HCT116 (cell line): ENCODE measurements at regions not wholly inside any gene's neighbourhood (a gene's known extent, or its start where the extent isn't known, plus 50 kb on each side); places are given as distances from the start of the nearest gene placed in this dataset.

Experiments used
- ATAC-seq: fragments of 200-7000 bp; cut with Tn5 transposase; 2 replicates; pipeline ENCODE4 v1.9.1; 2020; ENCODE audit warnings: mild to moderate bottlenecking, moderate library complexity
- BruUV-seq: library from RNA; stranded (reverse); fragments of 400-500 nt; replicated peaks from 2 replicates; lab custom pipeline; 2021; lab: Mats Ljungman, UMichigan
- CTCF ChIA-PET: fragments of 300-600 bp; sonication (Branson Sonifier 250); formaldehyde crosslinking; loops from one replicate; lab custom pipeline; 2021; ENCODE audit warnings: antibody characterized with exemption; lab: Charles Lee
- POLR2A ChIA-PET: fragments of 300-600, 350-600 bp; sonication (Branson Sonifier 250); formaldehyde crosslinking; loops from one replicate; lab custom pipeline; 2021; ENCODE audit warnings: antibody characterized with exemption; lab: Charles Lee
- RAD21 ChIA-PET, 2 experiments: fragments of 300-600 bp; sonication (Branson Sonifier 250); formaldehyde crosslinking; loops; one replicate each; lab custom pipeline; 2023; ENCODE audit warnings: low total read pairs in 2 of 2; ENCODE audit not compliant: uncharacterized antibody in 2 of 2, unreplicated experiment in 2 of 2, low non-redundant PET in 1 of 2; lab: Charles Lee
- DNase-seq: peaks from one replicate; pipeline ENCODE4 v3.0.0-alpha.2; 2010; ENCODE audit warnings: low read depth, low spot score
- H2AFZ ChIP-seq: fragments of 200-600 bp; shearing (Covaris generic), sonication (generic); 2 replicates; pipeline ENCODE4 v1.6.1; 2017; ENCODE audit warnings: low read depth, mixed run types, mixed read lengths, antibody characterized with exemption, low read length; ENCODE audit not compliant: poor library complexity, severe bottlenecking
- H3K27ac ChIP-seq: 2 replicates; pipeline ENCODE4 v1.5.1; 2012; ENCODE audit warnings: low read depth, low read length
- H3K27me3 ChIP-seq: fragments of 200-600 bp; sonication (generic); 2 replicates; pipeline ENCODE4 v1.6.1; 2016; ENCODE audit warnings: mixed run types, low read length, mixed read lengths; ENCODE audit not compliant: insufficient read depth
- H3K36me3 ChIP-seq, 2 experiments: fragments of 200-500 bp in 1 of 2; fragments of 200-600 bp in 1 of 2; sonication (Bioruptor generic) in 1 of 2; sonication (generic) in 1 of 2; 2 replicates each; pipeline versions ENCODE4 v1.5.1 to v1.6.1; 2014 to 2016; ENCODE audit warnings: low read length in 2 of 2, inconsistent platforms in 1 of 2, mixed read lengths in 1 of 2, mixed run types in 1 of 2; ENCODE audit not compliant: insufficient read depth in 2 of 2, control insufficient read depth in 1 of 2
- H3K4me1 ChIP-seq, 2 experiments: fragments of 200-600 bp in 1 of 2; sonication (generic) in 1 of 2; 2 replicates each; pipeline versions ENCODE4 v1.5.1 to v1.6.1; 2012 to 2017; ENCODE audit warnings: low read length in 2 of 2, inconsistent platforms in 1 of 2, mild to moderate bottlenecking in 1 of 2, mixed read lengths in 1 of 2, mixed run types in 1 of 2, moderate library complexity in 1 of 2; ENCODE audit not compliant: insufficient read depth in 2 of 2, control insufficient read depth in 1 of 2
- H3K4me2 ChIP-seq: fragments of 200-600 bp; sonication (generic); 2 replicates; pipeline ENCODE4 v1.6.1; 2017; ENCODE audit warnings: mixed run types, low read length, mixed read lengths
- H3K4me3 ChIP-seq, 2 experiments: fragments of 200-600 bp in 1 of 2; sonication (generic) in 1 of 2; replicated peaks in 1 of 2; 2 replicates each; pipeline ENCODE4 v1.5.1; 2011 to 2016; ENCODE audit warnings: low read length in 2 of 2, control low read depth in 1 of 2, low read depth in 1 of 2, mild to moderate bottlenecking in 1 of 2, mixed read lengths in 1 of 2, mixed run types in 1 of 2
- H3K79me2 ChIP-seq: fragments of 200-600 bp; sonication (generic); 2 replicates; pipeline ENCODE4 v1.6.1; 2017; ENCODE audit warnings: mild to moderate bottlenecking, mixed run types, low read length, moderate library complexity, mixed read lengths; ENCODE audit not compliant: insufficient read depth
- H3K9ac ChIP-seq: fragments of 200-600 bp; sonication (generic); 2 replicates; pipeline ENCODE4 v1.6.1; 2016; ENCODE audit warnings: low read length, mixed read lengths
- H3K9me2 ChIP-seq: fragments of 200-600 bp; sonication (generic), shearing (Covaris generic); 2 replicates; pipeline ENCODE4 v1.6.1; 2017; ENCODE audit warnings: mixed run types, mild to moderate bottlenecking, moderate library complexity; ENCODE audit not compliant: insufficient read depth
- H3K9me3 ChIP-seq, 2 experiments: fragments of 200-500 bp in 1 of 2; fragments of 200-600 bp in 1 of 2; sonication (Bioruptor generic) in 1 of 2; sonication (generic) in 1 of 2; 2 replicates each; pipeline ENCODE4 v1.6.1; 2014 to 2017; ENCODE audit warnings: low read length in 2 of 2, mixed read lengths in 2 of 2, inconsistent platforms in 1 of 2, low read depth in 1 of 2, mild to moderate bottlenecking in 1 of 2, mixed run types in 1 of 2, moderate library complexity in 1 of 2; ENCODE audit not compliant: control insufficient read depth in 1 of 2, insufficient read depth in 1 of 2
- H4K20me1 ChIP-seq: fragments of 200-600 bp; sonication (generic), shearing (Covaris generic); 2 replicates; pipeline ENCODE4 v1.6.1; 2017; ENCODE audit warnings: mixed run types, mild to moderate bottlenecking, moderate library complexity; ENCODE audit not compliant: insufficient read depth
- ATF3 ChIP-seq: IDR thresholded peaks from 2 replicates; pipeline ENCODE4 v1.6.1; 2012
- CEBPB ChIP-seq: IDR thresholded peaks from 2 replicates; pipeline ENCODE4 v1.6.1; 2012; ENCODE audit warnings: low read depth
- CTCF ChIP-seq, 3 experiments: fragments of 200-600 bp in 1 of 3; sonication (generic) in 1 of 3; IDR thresholded peaks in 2 of 3; conservative IDR thresholded peaks in 1 of 3; 2 replicates each; pipeline ENCODE4 v1.5.1; 2012 to 2017; ENCODE audit warnings: low read depth in 2 of 3, low read length in 2 of 3, antibody characterized with exemption in 1 of 3, borderline replicate concordance in 1 of 3, control low read depth in 1 of 3, mild to moderate bottlenecking in 1 of 3, mixed read lengths in 1 of 3, mixed run types in 1 of 3, moderate library complexity in 1 of 3; ENCODE audit not compliant: insufficient read depth in 1 of 3
- EGR1 ChIP-seq: IDR thresholded peaks from 2 replicates; pipeline ENCODE4 v1.6.1; 2012; ENCODE audit warnings: low read depth
- ELF1 ChIP-seq: IDR thresholded peaks from 2 replicates; pipeline ENCODE4 v1.6.1; 2012; ENCODE audit warnings: low read depth, borderline replicate concordance
- EZH2 ChIP-seq: fragments of 200-600 bp; sonication (generic); IDR thresholded peaks from 2 replicates; pipeline ENCODE4 v1.6.1; 2017; ENCODE audit warnings: antibody characterized with exemption, mixed run types
- FOSL1 ChIP-seq: IDR thresholded peaks from 2 replicates; pipeline ENCODE4 v1.6.1; 2012; ENCODE audit warnings: low read depth
- JUND ChIP-seq: IDR thresholded peaks from 2 replicates; pipeline ENCODE4 v1.6.1; 2012
- MAX ChIP-seq: IDR thresholded peaks from 2 replicates; pipeline ENCODE4 v1.6.1; 2012
- POLR2A ChIP-seq: IDR thresholded peaks from 2 replicates; pipeline ENCODE4 v1.7.0; 2011; ENCODE audit warnings: borderline replicate concordance; ENCODE audit not compliant: insufficient read depth, insufficient read length; ENCODE audit errors: extremely low read depth
- POLR2AphosphoS5 ChIP-seq: IDR thresholded peaks from 2 replicates; pipeline ENCODE4 v1.6.1; 2011; ENCODE audit warnings: mild to moderate bottlenecking, low read depth, low read length, moderate library complexity
- REST ChIP-seq: IDR thresholded peaks from 2 replicates; pipeline ENCODE4 v1.6.1; 2012; ENCODE audit warnings: low read depth
- SIN3A ChIP-seq: IDR thresholded peaks from 2 replicates; pipeline ENCODE4 v1.6.1; 2012; ENCODE audit warnings: low read depth
- SP1 ChIP-seq: IDR thresholded peaks from 2 replicates; pipeline ENCODE4 v1.6.1; 2012; ENCODE audit warnings: low read depth
- ZFX ChIP-seq: fragments of 450-650 bp; IDR thresholded peaks from 2 replicates; pipeline ENCODE4 v1.6.1; 2017
- ZNF274 ChIP-seq: fragments of 200-500 bp; sonication (Bioruptor generic); IDR thresholded peaks from 2 replicates; pipeline ENCODE4 v1.6.1; 2014; ENCODE audit warnings: mild to moderate bottlenecking, low read depth, low read length, inconsistent platforms
- intact Hi-C: fragments of 100-400 bp; cut with micrococcal nuclease; formaldehyde crosslinking; loops from 2 replicates; pipeline ENCODE4 v1.10.0; 2022

- Histone ChIP-seq H3K4me2 (no peak overlapping the region), H3K9me3 (no peaks in the 10 kb centered on the region), H3K27ac (no peak overlapping the region), H3K9ac (no peak overlapping the region), H3K36me3 (no peaks in the 10 kb centered on the region), H4K20me1 (no peaks in the 10 kb centered on the region), H3K4me3 (no peak overlapping the region), H3K4me1 (peaks cover 9 to 16% of the 10 kb centered on the region in 2 experiments), H3K79me2 (no peaks in the 10 kb centered on the region), H3K9me2 (no peaks in the 10 kb centered on the region), H3K27me3 (no peaks in the 10 kb centered on the region), H2AFZ (no peak overlapping the region)
- ChIA-PET RAD21 (no interaction called here), POLR2A (no interaction called here), CTCF (no interaction called here)
- TF ChIP-seq ATF3 (no peak), JUND (no peak)
- no TSS peak for BruUV-seq
- ATAC-seq, result no peak
- intact Hi-C loops, result loop anchor here (10.0 kb wide), 1 partner anchor 706 kb away; no protein-coding TSS in a partner anchor
- DNase-seq, result no peak
Measured at GRCh38 chr12:90250766-90251165, 542.1 kb upstream of the ATP2B1 start.

GRCh38 chr12:90250042-90250441 lies 541.4 kb upstream of the ATP2B1 start:
- Histone ChIP-seq H3K79me2 (no peaks in the 10 kb centered on the region), H2AFZ (no peak overlapping the region), H3K4me2 (no peak overlapping the region), H3K27ac (no peak overlapping the region), H3K9me3 (no peaks in the 10 kb centered on the region), H4K20me1 (no peaks in the 10 kb centered on the region), H3K36me3 (no peaks in the 10 kb centered on the region), H3K27me3 (no peaks in the 10 kb centered on the region), H3K4me1 (peaks cover 9 to 16% of the 10 kb centered on the region in 2 experiments), H3K9ac (no peak overlapping the region), H3K9me2 (no peaks in the 10 kb centered on the region), H3K4me3 (no peak overlapping the region)
- no TSS peak for BruUV-seq
- DNase-seq (no peak), ATAC-seq (no peak)
- ChIA-PET POLR2A (no interaction called here), RAD21 (no interaction called here), CTCF (no interaction called here)
- TF ChIP-seq ATF3, result no peak
- no peak for TF ChIP-seq POLR2AphosphoS5
- TF ChIP-seq CTCF (IDR thresholded peaks at IDR 0.05 in 2 of 3, conservative IDR thresholded peaks at IDR 0.05 in 1 of 3; ENCODE audit: borderline replicate concordance in 1 of 3, insufficient read depth in 1 of 3, low read depth in 2 of 3, low read length in 2 of 3), result no peak
- TF ChIP-seq FOSL1, result no peak
- TF ChIP-seq SP1, result no peak
- TF ChIP-seq ZNF274, result no peak
- no peak for TF ChIP-seq POLR2A
- no peak for TF ChIP-seq SIN3A
- no peak for TF ChIP-seq CEBPB
- no peak for TF ChIP-seq REST
- TF ChIP-seq MAX, result no peak
- TF ChIP-seq ELF1, result no peak
- no peak for TF ChIP-seq JUND
- no peak for TF ChIP-seq EGR1
- TF ChIP-seq EZH2, result no peak
- TF ChIP-seq ZFX, result no peak
- intact Hi-C loops, result loop anchor here (10.0 kb wide), 1 partner anchor 705 kb away; no protein-coding TSS in a partner anchor
